Jurkat, Clone E6-1 (cell line): ENCODE measurements at regions not wholly inside any gene's neighbourhood (a gene's known extent, or its start where the extent isn't known, plus 50 kb on each side); places are given as distances from the start of the nearest gene placed in this dataset.

Experiments used
- DNase-seq: peaks from one replicate; pipeline ENCODE4 v3.0.0-alpha.2; 2011; ENCODE audit warnings: low read depth, low spot score
- H3K4me3 ChIP-seq: 2 replicates; pipeline ENCODE4 v1.5.1; 2011; ENCODE audit warnings: mild to moderate bottlenecking, low read length, control low read depth, moderate library complexity

DNA sequence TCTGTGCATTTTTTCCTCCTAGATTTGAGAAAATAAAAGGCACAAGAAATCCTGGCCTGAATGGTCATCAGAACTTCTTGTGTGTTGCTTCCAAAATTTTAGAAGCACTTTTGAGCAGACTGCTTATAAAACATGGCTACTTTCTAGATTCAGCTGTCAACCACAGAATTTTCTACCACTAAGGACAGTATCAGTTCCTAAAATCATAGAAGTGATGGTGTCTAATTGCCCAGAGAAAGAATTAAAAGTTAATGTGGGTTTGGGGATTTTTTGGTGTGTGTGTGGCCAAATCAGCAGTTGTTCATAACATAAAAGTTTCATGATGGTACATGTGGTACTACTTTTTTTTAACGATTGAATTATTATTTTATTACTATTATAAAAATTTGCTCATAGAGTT, 171.4 kb upstream of the SNX7 start:
- no peak overlapping the region for H3K4me3 ChIP-seq
- DNase-seq, result no peak

DNA sequence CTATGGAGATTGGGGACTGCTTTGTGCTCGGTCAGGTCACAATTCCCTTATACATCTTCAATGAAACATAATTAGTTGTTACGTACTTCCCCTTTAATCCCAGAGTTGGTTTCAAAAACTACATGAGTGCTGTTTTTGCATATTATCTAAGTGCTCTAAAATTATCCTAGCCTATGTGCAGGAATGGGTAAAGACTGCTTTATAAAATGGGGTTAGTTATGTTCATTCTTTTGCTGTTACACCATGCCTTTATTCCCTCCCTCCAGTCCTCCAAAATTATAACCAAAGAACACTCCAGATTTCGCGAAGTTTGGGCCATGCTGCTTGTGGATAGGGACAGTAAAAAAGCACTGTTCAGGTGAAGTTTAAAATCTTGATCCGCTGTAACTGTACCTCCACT, 173.9 kb upstream of the SNX7 start:
- no peak for DNase-seq
- no peak overlapping the region for H3K4me3 ChIP-seq

GRCh38 chr1:98482611-98483010, 178.9 kb upstream of the SNX7 start:
- no peak overlapping the region for H3K4me3 ChIP-seq
- DNase-seq, result no peak

- no peak for DNase-seq
- H3K4me3 ChIP-seq, result no peak overlapping the region
These were observed 181.2 kb upstream of the SNX7 start for GRCh38 chr1:98480271-98480670.

DNA sequence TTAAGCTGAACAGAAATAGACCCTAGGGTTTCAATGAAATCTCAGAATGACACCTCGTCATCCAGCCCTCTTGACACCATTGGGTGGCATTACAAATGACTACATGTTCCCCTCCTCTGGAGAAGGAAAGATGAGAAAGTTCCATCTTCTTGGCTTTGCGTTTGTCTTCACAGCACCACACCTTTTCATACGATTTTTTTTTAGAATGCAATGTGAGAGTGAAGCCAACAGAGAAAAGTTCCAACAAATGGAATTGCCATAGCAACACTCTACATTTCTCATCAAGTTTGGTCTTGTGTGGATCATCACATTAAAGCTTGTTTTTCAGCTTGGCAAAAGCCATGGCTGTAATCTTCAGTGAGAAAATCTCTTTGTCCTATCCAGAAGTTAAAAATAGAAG, 183.4 kb upstream of the SNX7 start:
- DNase-seq, result no peak
- H3K4me3 ChIP-seq, result no peak overlapping the region

- H3K4me3 ChIP-seq, result no peak overlapping the region
- no peak for DNase-seq
These were observed 188.6 kb upstream of the SNX7 start for GRCh38 chr1:98472878-98473277.

DNA sequence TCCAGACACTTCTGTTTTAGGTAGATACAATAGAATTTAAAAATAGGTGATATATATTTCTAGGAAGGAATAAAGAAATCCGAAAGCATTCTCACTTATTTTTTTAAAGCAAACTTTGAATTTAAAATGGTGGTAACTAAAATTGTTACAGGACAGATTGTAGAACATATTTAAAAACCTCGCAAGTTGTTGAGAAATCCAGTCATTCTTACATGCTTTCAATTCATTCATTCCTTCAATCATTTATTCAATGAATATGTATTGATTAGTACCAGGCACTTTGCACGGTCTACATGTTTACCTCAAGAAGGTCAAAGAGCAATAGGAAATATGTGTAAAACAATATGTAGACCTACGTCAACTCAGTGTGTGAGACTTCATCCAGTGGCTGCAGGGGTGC, 189.9 kb upstream of the SNX7 start:
- no peak overlapping the region for H3K4me3 ChIP-seq
- no peak for DNase-seq

- H3K4me3 ChIP-seq, result no peak overlapping the region
- peak; percentile 50 for DNase-seq
These were observed 193.3 kb upstream of the SNX7 start for GRCh38 chr1:98468111-98468717.

DNA sequence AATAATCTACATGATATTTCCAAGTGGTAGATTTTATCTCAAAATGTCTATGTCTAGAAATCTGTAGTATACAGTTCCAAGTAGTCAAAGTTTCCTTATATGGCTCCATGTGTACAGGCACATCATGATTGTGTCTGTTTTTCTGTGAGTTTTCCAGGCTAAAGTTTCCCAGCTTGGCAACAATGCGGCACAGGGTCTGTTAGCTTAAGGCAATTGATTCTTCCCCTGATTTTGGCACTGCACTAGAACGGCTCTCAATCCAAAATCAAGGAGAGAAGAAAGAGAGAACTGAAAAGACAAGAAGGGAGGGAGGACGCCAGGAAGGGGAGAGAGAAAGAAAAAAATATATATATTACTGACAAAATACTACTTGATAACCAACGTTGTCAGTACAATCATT, 193.9 kb upstream of the SNX7 start:
- no peak overlapping the region for H3K4me3 ChIP-seq
- DNase-seq, result no peak

GRCh38 chr1:98467122-98467521, 194.4 kb upstream of the SNX7 start:
- H3K4me3 ChIP-seq, result no peak overlapping the region
- no peak for DNase-seq

GRCh38 chr1:98461873-98462385, 199.6 kb upstream of the SNX7 start:
- H3K4me3 ChIP-seq, result no peak overlapping the region

GRCh38 chr1:98460136-98460535, 201.4 kb upstream of the SNX7 start:
- no peak for DNase-seq
- H3K4me3 ChIP-seq, result no peak overlapping the region

More at GRCh38 chr1:98461873-98462385, 199.6 kb upstream of the SNX7 start:
- no peak for DNase-seq

DNA sequence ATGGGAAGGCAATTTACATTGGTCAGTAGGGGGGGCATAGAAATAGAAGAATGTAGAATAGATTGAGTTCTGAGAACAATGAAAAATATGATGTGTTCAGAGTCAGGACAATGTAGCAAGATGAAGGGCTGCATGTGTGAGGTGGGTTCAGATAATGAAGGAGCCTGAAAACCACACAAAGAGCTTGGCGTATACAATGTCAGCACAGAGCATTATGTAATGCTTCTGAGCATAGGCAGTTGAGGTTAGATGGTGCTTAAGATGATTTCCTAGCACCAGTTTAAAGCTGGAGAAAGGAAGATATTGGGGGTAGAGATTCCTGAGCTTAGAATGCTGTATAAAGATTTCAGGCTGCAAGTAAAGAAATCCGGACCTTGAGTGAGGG, 202.0 kb upstream of the SNX7 start:
- peak; percentile 14 for DNase-seq
- H3K4me3 ChIP-seq, result no peak overlapping the region

DNA sequence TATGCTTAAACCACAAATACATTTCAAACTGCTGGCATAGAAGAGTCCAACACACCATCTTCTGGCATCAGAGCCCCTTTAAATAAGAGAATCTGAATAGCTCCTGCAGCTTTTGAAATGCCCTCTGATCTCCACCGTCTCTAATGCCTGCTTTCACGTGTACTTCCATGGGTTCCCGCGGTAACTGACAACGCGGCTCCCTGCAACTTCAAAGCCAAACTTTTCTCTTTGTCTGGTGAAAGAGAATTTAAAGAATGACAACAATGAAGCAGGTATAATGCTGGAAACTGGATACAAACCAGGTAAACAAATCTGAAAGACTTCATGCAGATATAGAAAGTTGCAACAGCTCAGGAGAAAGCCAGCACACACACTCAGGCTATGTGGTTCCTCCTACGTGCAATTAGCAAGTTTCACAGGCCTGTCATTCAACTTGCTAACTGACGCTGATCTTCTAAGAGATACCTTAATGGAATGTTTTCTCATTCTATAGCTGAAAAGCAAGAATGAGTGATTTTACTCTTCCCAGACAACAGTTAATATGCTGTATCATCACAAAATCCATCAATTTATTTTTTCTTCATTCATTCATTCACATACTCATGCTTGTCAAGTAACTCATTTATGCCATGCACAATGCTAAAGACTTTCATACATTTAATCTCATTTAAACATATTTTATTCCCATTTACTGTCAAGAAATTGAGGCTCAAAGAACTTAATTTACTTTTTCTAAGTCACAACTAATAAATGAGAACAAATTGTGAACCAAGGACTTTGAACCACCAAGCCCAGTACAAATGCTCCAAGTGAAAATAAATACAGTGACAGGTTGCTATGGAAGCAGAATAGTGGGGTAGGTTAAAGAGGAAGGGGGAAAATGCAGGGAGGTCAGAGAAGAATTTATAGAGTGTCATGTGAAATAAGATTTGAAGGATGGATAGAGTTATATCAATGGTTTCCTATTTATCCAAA, 202.7 kb upstream of the SNX7 start:
- H3K4me3 ChIP-seq, result no peak overlapping the region
- DNase-seq, result no peak

GRCh38 chr1:98457248-98457647, 204.3 kb upstream of the SNX7 start:
- H3K4me3 ChIP-seq, result no peak overlapping the region

DNA sequence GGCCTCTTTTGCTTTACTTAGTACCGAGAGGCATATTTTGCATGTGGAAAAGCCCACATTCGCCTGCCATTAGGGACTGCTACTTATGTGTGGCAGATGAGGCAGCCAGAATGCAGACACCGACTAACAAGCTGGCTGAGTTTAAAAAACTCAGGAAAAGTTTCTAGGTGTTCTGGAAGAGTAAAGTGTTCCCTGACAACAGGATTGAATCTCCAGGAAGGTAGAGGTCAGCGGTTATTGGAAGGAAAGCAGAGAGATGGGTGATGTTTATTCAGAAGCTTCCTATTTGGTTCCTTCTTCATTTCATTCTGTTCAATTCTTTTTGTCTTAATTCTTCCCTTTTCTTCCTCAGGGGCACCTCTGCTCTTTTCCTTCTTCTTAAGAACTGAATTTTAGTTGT, 206.9 kb upstream of the SNX7 start:
- no peak for DNase-seq
- H3K4me3 ChIP-seq, result no peak overlapping the region

More at GRCh38 chr1:98457248-98457647, 204.3 kb upstream of the SNX7 start:
- no peak for DNase-seq

DNA sequence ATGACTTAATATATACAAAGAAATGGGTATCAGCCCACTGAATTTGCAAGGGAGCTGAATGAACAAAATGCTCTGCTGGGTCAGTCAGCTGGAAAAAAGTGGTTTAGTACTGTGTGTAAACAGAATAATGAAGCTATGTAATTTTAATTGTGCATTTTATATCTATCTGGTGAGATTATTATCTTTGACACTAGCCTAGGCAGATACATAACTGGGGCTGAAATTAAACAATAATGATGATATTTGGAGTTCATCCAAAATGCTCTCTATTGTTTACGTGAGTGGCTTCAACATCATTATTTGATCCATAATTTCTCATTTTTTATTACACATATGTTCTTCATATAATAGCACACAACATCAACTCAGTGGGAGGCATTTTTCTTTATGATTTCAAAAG, 208.5 kb upstream of the SNX7 start:
- no peak for DNase-seq

GRCh38 chr1:98452162-98452561, 209.4 kb upstream of the SNX7 start:
- no peak overlapping the region for H3K4me3 ChIP-seq
- no peak for DNase-seq

More for the DNA sequence above, 208.5 kb upstream of the SNX7 start:
- no peak overlapping the region for H3K4me3 ChIP-seq

DNA sequence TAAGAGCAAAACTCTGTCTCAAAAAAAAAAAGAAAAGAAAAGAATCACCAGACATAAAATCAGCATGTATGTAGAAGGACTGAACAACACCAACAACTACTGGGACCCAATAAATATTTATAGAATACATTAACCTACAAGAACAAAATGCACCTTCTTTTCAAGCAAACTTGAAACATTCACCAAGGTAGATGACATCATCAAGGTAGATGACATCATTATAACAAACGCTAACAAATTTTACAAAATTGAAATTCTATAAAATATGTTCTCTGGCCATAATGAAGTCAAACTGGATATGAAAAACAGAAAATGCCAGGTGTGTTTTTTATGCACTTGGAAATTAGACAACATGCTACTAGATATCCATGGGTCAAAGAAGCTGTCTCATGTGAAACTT, 220.2 kb upstream of the SNX7 start:
- H3K4me3 ChIP-seq, result no peak overlapping the region
- DNase-seq, result no peak

- H3K4me3 ChIP-seq, result no peak overlapping the region
- DNase-seq, result no peak
These were observed 222.1 kb upstream of the SNX7 start for GRCh38 chr1:98439471-98439870.
